ENCODE measurements at regions not wholly inside any gene's neighbourhood (a gene's known extent, or its start where the extent isn't known, plus 50 kb on each side); places are given as distances from the start of the nearest gene placed in this dataset.
"Not testable (repeated sequence)": the region's sequence is repeated elsewhere in the genome, so short reads cannot be mapped to it uniquely, and the experiment has no call there.

GRCh38 chr16:87048038-87048729 lies 269.0 kb downstream of the C16orf95 start:
- no peak for DNase-seq (ENCODE audit: low read depth in 2 of 2)

GRCh38 chr16:87048730-87049115 lies 268.5 kb downstream of the C16orf95 start:
- no peak for DNase-seq (ENCODE audit: low read depth in 2 of 2)

DNA sequence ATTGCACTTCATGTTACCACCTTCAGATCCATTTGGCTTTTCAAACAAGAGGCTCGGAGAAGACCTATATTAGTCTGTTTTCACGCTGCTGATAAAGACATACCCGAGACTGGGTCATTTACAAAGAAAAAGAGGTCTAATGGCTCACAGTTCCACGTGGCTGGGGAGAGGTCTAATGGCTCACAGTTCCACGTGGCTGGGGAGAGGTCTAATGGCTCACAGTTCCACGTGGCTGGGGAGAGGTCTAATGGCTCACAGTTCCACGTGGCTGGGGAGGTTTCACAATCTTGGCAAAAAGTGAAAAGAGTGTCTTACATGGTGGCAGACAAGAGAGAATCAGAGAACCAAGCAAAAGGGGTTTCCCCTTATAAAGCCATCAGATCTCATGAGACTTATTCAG lies 268.0 kb downstream of the C16orf95 start:
- DNase-seq (ENCODE audit: low read depth in 2 of 2), result not testable (repeated sequence)

- DNase-seq (ENCODE audit: low read depth in 2 of 2), result no peak
Measured at GRCh38 chr16:87050142-87050541, 267.1 kb downstream of the C16orf95 start.

GRCh38 chr16:87051526-87052320 lies 265.5 kb downstream of the C16orf95 start:
- DNase-seq (ENCODE audit: low read depth in 2 of 2), result no peak

GRCh38 chr16:87052506-87052905 lies 264.7 kb downstream of the C16orf95 start:
- DNase-seq (ENCODE audit: low read depth in 2 of 2), result no peak

GRCh38 chr16:87053016-87053982 lies 263.9 kb downstream of the C16orf95 start:
- no peak for DNase-seq (ENCODE audit: low read depth in 2 of 2)

- no peak for DNase-seq (ENCODE audit: low read depth in 2 of 2)
Measured at GRCh38 chr16:87054154-87054553, 263.0 kb downstream of the C16orf95 start.

GRCh38 chr16:87054856-87055255 lies 262.3 kb downstream of the C16orf95 start:
- no peak for DNase-seq (ENCODE audit: low read depth in 2 of 2)

DNA sequence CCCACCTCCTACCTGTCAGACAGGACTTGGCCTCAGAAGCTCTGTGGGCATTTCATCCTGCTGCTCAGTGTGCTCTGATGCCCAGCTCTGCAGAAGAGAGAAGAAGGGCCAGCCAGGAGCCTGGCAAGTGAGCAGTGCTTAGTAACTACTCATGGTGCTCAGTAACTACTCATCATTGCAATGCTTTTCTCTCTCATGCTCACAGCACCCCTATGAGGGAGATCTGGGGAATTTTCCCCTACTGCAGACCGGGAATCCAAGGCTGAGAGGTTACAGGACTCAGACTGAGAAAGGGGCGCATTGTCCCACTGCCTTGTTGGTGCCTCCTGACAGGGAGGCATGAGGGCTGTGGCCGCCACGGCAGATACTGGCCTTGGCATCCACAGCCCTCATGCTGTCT lies 261.1 kb downstream of the C16orf95 start:
- no peak for DNase-seq (ENCODE audit: low read depth in 2 of 2)

- DNase-seq (ENCODE audit: low read depth in 2 of 2), result no peak
Measured at GRCh38 chr16:87056551-87056950, 260.6 kb downstream of the C16orf95 start.

DNA sequence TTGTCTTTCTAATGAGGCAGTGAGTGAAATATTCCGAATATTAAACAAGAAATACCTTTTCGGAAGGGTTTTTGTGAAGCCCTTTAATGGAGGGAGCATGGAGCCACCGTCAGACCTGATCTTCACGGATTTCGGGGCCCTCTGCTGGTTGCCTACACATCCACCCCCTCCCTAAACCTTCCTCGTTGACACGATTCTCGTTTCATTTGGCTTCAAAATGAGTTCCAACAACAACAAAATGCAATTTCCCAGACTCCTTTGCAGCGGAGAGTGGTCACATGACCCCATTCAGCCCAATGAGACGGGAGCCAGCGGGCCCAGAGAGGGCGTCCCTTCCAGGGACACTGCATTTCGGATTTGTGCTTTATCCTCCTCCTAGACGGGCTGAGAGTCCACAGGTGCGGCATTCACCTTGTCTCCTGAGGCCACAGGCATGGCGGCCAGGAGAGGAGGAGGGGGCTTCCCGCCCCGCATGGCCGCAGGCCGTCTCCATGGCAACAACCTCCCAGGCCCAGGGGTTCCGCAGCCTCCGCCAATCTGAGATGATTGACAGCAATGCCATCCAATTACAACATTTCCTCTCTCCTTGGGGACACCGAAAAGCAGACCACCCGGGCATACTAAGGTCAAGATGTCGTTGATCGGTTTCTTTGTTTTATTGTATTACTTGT lies 259.8 kb downstream of the C16orf95 start:
- DNase-seq (ENCODE audit: low read depth in 2 of 2), result no peak

- no peak for DNase-seq (ENCODE audit: low read depth in 2 of 2)
Measured at GRCh38 chr16:87057951-87058560, 259.1 kb downstream of the C16orf95 start.

- no peak for DNase-seq (ENCODE audit: low read depth in 2 of 2)
Measured at GRCh38 chr16:87058728-87059250, 258.4 kb downstream of the C16orf95 start.

- no peak for DNase-seq (ENCODE audit: low read depth in 2 of 2)
Measured at GRCh38 chr16:87060034-87060986, 256.9 kb downstream of the C16orf95 start.

DNA sequence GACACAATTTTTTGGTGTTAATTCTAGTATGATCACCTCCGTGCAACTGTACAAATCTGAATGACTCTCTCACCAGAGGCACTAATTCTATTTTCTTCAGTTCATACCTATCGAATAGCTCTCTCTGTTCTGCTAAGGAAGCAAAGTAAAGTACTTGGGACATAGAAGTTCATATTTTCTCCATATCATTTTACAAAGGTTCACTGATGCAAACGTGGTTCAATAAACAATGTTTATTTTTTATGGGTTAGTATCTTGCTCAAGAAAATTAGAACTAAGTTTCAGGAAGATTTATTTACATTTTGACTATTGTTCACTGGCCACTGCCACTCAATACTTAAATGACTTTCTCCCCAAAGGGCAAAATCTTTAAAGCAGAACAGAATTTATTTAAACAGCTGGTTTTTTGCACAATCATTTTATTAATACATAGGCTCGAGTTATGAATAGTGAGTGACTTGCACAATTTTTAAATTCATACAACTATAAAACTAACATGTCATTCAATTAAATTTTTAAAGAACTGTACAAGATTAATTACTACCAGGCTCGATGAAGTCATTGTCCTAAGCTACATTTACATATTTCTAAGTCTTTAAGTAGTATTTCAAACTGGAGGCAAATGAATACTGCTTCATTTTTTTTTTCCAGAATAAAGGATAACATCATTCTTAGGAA lies 255.8 kb downstream of the C16orf95 start:
- no peak for DNase-seq (ENCODE audit: low read depth in 2 of 2)

GRCh38 chr16:87062569-87063442 lies 254.4 kb downstream of the C16orf95 start:
- DNase-seq (ENCODE audit: low read depth in 2 of 2), result peak; percentile 45 to 50

- DNase-seq (ENCODE audit: low read depth in 2 of 2), result no peak
Measured at GRCh38 chr16:87063543-87063942, 253.6 kb downstream of the C16orf95 start.
